HL-60 (cell line): ENCODE measurements at regions not wholly inside any gene's neighbourhood (a gene's known extent, or its start where the extent isn't known, plus 50 kb on each side); places are given as distances from the start of the nearest gene placed in this dataset.

Source experiments
- DNase-seq, 2 experiments: peaks; one replicate each; pipeline ENCODE4 v3.0.0-alpha.2; 2010 to 2020; ENCODE audit warnings: low read depth in 1 of 2, low spot score in 1 of 2
- H3K27ac ChIP-seq: fragments of 250-450 bp; sonication (Bioruptor Pico); replicated peaks from 2 replicates; pipeline ENCODE4 v1.5.1; 2020; ENCODE audit warnings: mild to moderate bottlenecking, moderate library complexity
- H3K27me3 ChIP-seq: fragments of 250-450 bp; sonication (Bioruptor Pico); 2 replicates; pipeline ENCODE4 v1.5.1; 2021; ENCODE audit warnings: mild to moderate bottlenecking, moderate library complexity; ENCODE audit not compliant: insufficient read depth, poor library complexity, severe bottlenecking
- H3K4me3 ChIP-seq: replicated peaks from 2 replicates; pipeline ENCODE4 v1.5.1; 2011; ENCODE audit warnings: mild to moderate bottlenecking, control low read depth, low read length; ENCODE audit not compliant: insufficient read depth
- CTCF ChIP-seq: IDR thresholded peaks from one replicate; pipeline ENCODE4 v1.5.1; 2011; ENCODE audit warnings: low read length, control low read depth, inconsistent platforms; ENCODE audit not compliant: insufficient read depth
- GABPA ChIP-seq: IDR thresholded peaks from 2 replicates; pipeline ENCODE4 v1.6.1; 2012; ENCODE audit warnings: low read depth
- POLR2AphosphoS5 ChIP-seq: IDR thresholded peaks from 2 replicates; pipeline ENCODE4 v1.6.1; 2012; ENCODE audit warnings: low read depth
- REST ChIP-seq: IDR thresholded peaks from 2 replicates; pipeline ENCODE4 v1.6.1; 2012; ENCODE audit warnings: low read depth; ENCODE audit not compliant: insufficient replicate concordance
- SPI1 ChIP-seq: IDR thresholded peaks from 2 replicates; pipeline ENCODE4 v1.6.1; 2012; ENCODE audit warnings: low read depth, mild to moderate bottlenecking, borderline replicate concordance

- no peak for DNase-seq
- Histone ChIP-seq H3K27ac (no peak overlapping the region), H3K27me3 (no peaks in the 10 kb centered on the region), H3K4me3 (no peak overlapping the region)
- TF ChIP-seq REST (no peak), POLR2AphosphoS5 (no peak), SPI1 (no peak), GABPA (no peak), CTCF (no peak)
These were observed 666.8 kb downstream of the NR4A2 start for GRCh38 chr2:155665704-155666103.

- no peak for DNase-seq
- Histone ChIP-seq H3K4me3 (no peak overlapping the region), H3K27me3 (no peaks in the 10 kb centered on the region), H3K27ac (no peak overlapping the region)
- no peak for TF ChIP-seq POLR2AphosphoS5
- TF ChIP-seq GABPA, result no peak
- TF ChIP-seq REST, result no peak
- TF ChIP-seq CTCF, result no peak
- TF ChIP-seq SPI1, result no peak
These were observed 669.3 kb downstream of the NR4A2 start for GRCh38 chr2:155663265-155663664.

- Histone ChIP-seq H3K27ac (no peak overlapping the region), H3K27me3 (no peaks in the 10 kb centered on the region), H3K4me3 (no peak overlapping the region)
- no peak for TF ChIP-seq SPI1
- TF ChIP-seq REST, result no peak
- TF ChIP-seq POLR2AphosphoS5, result no peak
- no peak for TF ChIP-seq CTCF
- no peak for TF ChIP-seq GABPA
- no peak for DNase-seq
These were observed 670.3 kb downstream of the NR4A2 start for GRCh38 chr2:155662224-155662623.
